Lower leg skin (tissue), 4 donors: ENCODE measurements at regions not wholly inside any gene's neighbourhood (a gene's known extent, or its start where the extent isn't known, plus 50 kb on each side); places are given as distances from the start of the nearest gene placed in this dataset.

Experiments used
- DNase-seq, 2 donors: peaks; one replicate each; pipeline ENCODE4 v3.0.0-alpha.2; 2019; ENCODE audit warnings: low spot score in 2 of 2
- H3K4me3 ChIP-seq: fragments of 200-600 bp; sonication (generic); 2 replicates; pipeline ENCODE4 v1.5.1; 2017; ENCODE audit warnings: mild to moderate bottlenecking, low read depth; ENCODE audit not compliant: poor library complexity, severe bottlenecking
- POLR2A ChIP-seq, 2 donors: fragments of 450-650 bp; IDR thresholded peaks; one replicate each; pipeline ENCODE4 v1.6.1; 2016 to 2017; ENCODE audit warnings: antibody characterized with exemption in 2 of 2, mild to moderate bottlenecking in 1 of 2, moderate library complexity in 1 of 2
- WGBS, 2 donors: methylation state at CpG; one replicate each; pipeline ENCODE4 v1.1.5; 2018; 5-methylcytosine and 5-hydroxymethylcytosine counted together
- intact Hi-C: fragments of 100-400 bp; cut with DNase I; formaldehyde crosslinking; loops from one replicate; pipeline ENCODE4 v1.15.0; 2023; ENCODE audit warnings: low total_unique reads
- TF ChIP-seq, protein P1 (sequence below), 3 donors: fragments of 450-650 bp; IDR thresholded peaks; one replicate each; pipeline ENCODE4 v1.5.1; 2016; ENCODE audit warnings: antibody characterized with exemption in 3 of 3, mild to moderate bottlenecking in 3 of 3, moderate library complexity in 2 of 3

DNA sequence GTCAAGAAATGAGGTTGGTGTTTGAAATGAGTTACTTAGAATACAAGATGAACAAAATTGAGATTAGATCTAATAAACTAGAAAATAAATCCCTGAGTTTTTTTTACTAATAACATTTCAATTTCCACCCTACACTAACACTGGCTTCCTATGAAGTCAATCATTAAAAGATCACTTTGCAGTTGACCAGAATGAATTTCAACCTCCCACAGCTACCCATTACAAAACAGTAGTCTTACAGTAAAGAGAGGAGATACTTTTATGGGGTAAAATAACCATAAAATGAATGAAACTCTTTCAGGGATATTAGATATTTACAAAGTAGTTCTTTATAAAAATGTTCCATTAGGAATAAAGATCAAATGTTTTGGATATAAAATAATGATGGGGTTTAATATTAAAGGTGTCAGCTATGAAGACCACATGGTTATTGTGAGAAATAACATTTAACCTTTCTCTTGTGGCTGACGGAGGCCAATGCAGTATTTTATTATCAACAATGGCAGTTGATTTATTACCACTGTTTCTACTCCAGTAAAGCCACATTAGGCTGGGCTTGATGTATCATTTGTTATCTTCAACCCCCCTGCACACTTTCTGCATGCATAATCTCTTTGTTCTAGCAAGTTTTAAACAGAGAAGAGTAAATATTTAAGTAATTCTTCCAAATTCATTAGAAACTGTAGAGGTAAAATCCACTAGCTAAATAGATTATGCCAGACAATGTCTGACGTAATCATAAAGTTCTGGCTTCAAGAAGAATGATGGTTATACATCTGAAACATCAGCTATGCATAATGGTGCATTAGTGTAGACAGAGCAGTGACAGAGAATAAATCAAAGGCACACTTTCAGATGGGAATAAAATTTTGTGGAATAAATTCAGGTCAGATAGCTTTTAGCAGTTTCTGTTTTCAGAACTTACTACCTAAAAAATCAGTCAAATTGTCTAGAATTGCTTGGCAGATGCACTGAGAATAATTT is 516.6 kb downstream of the PCDH18 start:
- no peak for DNase-seq
- no peak for TF ChIP-seq POLR2A (IDR thresholded peaks at IDR 0.05)
- TF ChIP-seq, protein P1, sequence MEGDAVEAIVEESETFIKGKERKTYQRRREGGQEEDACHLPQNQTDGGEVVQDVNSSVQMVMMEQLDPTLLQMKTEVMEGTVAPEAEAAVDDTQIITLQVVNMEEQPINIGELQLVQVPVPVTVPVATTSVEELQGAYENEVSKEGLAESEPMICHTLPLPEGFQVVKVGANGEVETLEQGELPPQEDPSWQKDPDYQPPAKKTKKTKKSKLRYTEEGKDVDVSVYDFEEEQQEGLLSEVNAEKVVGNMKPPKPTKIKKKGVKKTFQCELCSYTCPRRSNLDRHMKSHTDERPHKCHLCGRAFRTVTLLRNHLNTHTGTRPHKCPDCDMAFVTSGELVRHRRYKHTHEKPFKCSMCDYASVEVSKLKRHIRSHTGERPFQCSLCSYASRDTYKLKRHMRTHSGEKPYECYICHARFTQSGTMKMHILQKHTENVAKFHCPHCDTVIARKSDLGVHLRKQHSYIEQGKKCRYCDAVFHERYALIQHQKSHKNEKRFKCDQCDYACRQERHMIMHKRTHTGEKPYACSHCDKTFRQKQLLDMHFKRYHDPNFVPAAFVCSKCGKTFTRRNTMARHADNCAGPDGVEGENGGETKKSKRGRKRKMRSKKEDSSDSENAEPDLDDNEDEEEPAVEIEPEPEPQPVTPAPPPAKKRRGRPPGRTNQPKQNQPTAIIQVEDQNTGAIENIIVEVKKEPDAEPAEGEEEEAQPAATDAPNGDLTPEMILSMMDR (IDR thresholded peaks at IDR 0.05): no peak
- 50 to 52% methylated on average over 2 of the region's 2 CpGs for WGBS, 2 donors
- H3K4me3 ChIP-seq: no peak overlapping the region
- intact Hi-C loops: no loop called here

DNA sequence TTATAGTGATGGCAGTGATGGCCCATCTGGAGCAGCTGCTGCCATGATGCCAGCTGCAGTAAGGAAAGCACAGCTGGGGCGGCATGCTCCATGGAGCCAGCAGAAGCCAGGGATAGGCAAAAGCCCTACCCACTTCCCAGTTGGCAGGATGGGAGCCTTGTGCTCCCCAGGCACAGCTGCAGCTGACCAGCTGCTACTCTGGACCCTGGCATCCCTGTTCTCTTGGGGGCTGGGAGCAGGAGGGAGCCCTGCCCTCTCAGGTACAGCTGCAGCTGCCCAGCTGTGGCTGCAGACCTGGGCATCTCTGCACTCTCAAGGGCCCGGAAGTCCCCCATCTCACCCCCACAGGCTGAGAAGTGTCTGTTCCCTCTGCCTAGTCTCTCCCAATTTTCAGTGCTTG is 531.9 kb downstream of the PCDH18 start:
- no peak overlapping the region for H3K4me3 ChIP-seq
- intact Hi-C loops: no loop called here
- WGBS, 2 donors: 70 to 91% methylated on average over 2 of the region's 2 CpGs
- TF ChIP-seq, protein P1 (IDR thresholded peaks at IDR 0.05): no peak
- TF ChIP-seq POLR2A (IDR thresholded peaks at IDR 0.05): no peak
- DNase-seq: no peak

DNA sequence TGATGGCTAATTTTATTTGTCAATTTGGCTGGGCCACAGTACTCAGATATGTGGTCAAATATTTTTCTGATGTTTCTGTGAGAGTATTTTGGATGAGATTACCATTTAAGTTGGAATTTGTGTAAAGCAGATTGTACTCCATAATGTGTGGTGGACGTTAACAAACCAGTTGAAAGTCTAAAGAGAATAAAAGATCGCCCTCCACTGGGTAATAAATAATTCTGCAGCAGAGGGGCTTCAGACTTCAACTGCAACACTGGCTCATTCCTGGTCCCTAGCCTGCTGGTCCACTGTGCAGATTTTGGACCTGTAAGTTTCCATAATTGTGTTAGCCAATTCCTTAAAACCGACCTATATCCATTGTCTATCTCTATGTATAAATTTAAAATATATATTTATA is 540.3 kb downstream of the PCDH18 start:
- WGBS, 2 donors: 48 to 64% methylated on average over 3 of the region's 3 CpGs
- no peak overlapping the region for H3K4me3 ChIP-seq
- intact Hi-C loops: no loop called here
- no peak for TF ChIP-seq POLR2A (IDR thresholded peaks at IDR 0.05)
- TF ChIP-seq, protein P1 (IDR thresholded peaks at IDR 0.05): no peak
- DNase-seq: no peak

DNA sequence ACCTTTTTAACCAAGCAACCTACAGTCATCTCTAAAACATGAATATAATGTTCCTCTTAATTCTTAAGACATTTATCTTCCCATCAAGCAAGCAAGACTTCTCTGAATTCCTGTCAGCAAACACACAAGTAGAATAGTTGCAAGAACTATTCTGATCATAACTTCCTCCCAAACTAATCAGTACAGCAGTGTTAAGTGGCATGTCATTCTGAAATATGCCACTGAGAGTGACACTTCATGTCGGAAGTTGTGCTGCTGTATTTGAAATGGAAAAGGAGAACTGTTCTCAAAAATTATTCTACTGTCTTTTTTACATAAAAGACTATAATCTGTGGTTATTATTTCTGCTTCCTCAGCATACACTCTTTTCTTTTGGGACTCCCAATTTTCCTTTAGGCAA is 546.6 kb downstream of the PCDH18 start:
- TF ChIP-seq, protein P1 (IDR thresholded peaks at IDR 0.05): no peak
- no peak for TF ChIP-seq POLR2A (IDR thresholded peaks at IDR 0.05)
- DNase-seq: no peak
- intact Hi-C loops: no loop called here
- 43 to 51% methylated on average over 1 of the region's 1 CpG for WGBS, 2 donors
- no peak overlapping the region for H3K4me3 ChIP-seq

DNA sequence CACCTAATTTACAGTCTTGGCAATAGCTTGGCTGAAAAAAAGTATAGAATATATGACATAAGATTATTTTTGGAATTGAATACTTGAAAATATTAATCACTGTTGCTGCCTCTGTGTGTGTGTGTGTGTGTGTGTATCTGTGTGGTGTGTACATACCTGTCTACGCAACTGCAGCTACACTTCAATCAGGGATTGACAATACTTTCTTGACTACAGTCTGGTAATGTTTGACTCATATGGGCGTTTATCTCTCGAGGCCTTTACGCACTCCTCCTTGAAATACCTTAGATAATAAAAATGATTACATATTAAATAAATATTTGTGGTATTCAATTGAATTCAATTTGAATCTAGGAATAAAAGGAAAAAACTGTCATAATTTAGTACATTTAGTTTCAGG is 565.2 kb downstream of the PCDH18 start:
- WGBS, 2 donors: 83 to 87% methylated on average over 4 of the region's 4 CpGs
- DNase-seq: no peak
- intact Hi-C loops: no loop called here
- TF ChIP-seq POLR2A (IDR thresholded peaks at IDR 0.05): no peak
- TF ChIP-seq, protein P1 (IDR thresholded peaks at IDR 0.05): no peak
- H3K4me3 ChIP-seq: no peak overlapping the region
